ENCODE measurements at regions not wholly inside any gene's neighbourhood (a gene's known extent, or its start where the extent isn't known, plus 50 kb on each side); places are given as distances from the start of the nearest gene placed in this dataset.

DNA sequence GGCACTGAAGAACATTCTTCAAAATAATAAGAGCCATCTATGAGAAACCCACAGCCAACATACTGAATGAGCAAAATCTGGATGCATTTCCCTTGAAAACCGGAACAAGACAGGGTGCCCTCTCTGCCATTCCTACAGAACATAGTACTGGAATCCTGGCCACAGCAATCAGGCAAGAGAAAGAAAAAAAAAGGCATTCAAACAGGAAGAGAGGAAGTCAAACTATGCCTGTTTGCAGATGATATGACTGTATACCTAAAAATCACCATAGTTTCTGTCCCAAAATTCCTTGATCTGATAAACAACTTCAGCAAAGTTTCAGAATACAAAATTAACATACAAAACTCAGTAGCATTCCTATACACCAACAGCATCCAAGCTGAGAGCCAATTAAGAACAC is 119.5 kb upstream of the PARD3B start:
- no peaks in the 10 kb centered on the region for H3K9me3 ChIP-seq (ENCODE audit: control insufficient read depth in 1 of 2, insufficient read depth in 1 of 2, low read depth in 1 of 2, low read length in 2 of 2)
- intact Hi-C loops (cut with micrococcal nuclease), result no loop called here
- no peaks in the 10 kb centered on the region for H4K20me1 ChIP-seq (ENCODE audit: insufficient read depth)
- H3K27ac ChIP-seq (ENCODE audit: low read depth, low read length), result no peak overlapping the region
- H3K36me3 ChIP-seq (ENCODE audit: control insufficient read depth in 1 of 2, insufficient read depth in 2 of 2, low read length in 2 of 2), result no peaks in the 10 kb centered on the region
- H3K9ac ChIP-seq (ENCODE audit: low read length), result no peak overlapping the region
- H3K79me2 ChIP-seq (ENCODE audit: insufficient read depth, low read length), result no peaks in the 10 kb centered on the region
- H3K4me3 ChIP-seq (replicated peaks in 1 of 2; ENCODE audit: low read depth in 1 of 2, low read length in 2 of 2), result no peak overlapping the region
- BruUV-seq (replicated peaks), result no TSS peak
- no peak for DNase-seq (ENCODE audit: low read depth, low spot score)
- no peak overlapping the region for H3K4me2 ChIP-seq (ENCODE audit: low read length)
- H3K27me3 ChIP-seq (ENCODE audit: insufficient read depth, low read length), result no peaks in the 10 kb centered on the region
- ATAC-seq, result no peak
- H3K9me2 ChIP-seq (ENCODE audit: insufficient read depth), result no peaks in the 10 kb centered on the region
- no peak overlapping the region for H2AFZ ChIP-seq (ENCODE audit: low read depth, low read length, poor library complexity, severe bottlenecking)
- RAD21 ChIA-PET (ENCODE audit: low non-redundant PET in 1 of 2, low total read pairs in 2 of 2, uncharacterized antibody in 2 of 2, unreplicated experiment in 2 of 2), result no interaction called here
- POLR2A ChIA-PET, result no interaction called here
- H3K4me1 ChIP-seq (ENCODE audit: control insufficient read depth in 1 of 2, insufficient read depth in 2 of 2, low read length in 2 of 2), result no peaks in the 10 kb centered on the region
- TF ChIP-seq EGR1 (IDR thresholded peaks at IDR 0.05; ENCODE audit: low read depth) (no peak), FOSL1 (IDR thresholded peaks at IDR 0.05; ENCODE audit: low read depth) (no peak), ELF1 (IDR thresholded peaks at IDR 0.05; ENCODE audit: borderline replicate concordance, low read depth) (no peak), POLR2A (IDR thresholded peaks at IDR 0.05; ENCODE audit: borderline replicate concordance, extremely low read depth, insufficient read depth, insufficient read length) (no peak)
- TF ChIP-seq, protein P1, sequence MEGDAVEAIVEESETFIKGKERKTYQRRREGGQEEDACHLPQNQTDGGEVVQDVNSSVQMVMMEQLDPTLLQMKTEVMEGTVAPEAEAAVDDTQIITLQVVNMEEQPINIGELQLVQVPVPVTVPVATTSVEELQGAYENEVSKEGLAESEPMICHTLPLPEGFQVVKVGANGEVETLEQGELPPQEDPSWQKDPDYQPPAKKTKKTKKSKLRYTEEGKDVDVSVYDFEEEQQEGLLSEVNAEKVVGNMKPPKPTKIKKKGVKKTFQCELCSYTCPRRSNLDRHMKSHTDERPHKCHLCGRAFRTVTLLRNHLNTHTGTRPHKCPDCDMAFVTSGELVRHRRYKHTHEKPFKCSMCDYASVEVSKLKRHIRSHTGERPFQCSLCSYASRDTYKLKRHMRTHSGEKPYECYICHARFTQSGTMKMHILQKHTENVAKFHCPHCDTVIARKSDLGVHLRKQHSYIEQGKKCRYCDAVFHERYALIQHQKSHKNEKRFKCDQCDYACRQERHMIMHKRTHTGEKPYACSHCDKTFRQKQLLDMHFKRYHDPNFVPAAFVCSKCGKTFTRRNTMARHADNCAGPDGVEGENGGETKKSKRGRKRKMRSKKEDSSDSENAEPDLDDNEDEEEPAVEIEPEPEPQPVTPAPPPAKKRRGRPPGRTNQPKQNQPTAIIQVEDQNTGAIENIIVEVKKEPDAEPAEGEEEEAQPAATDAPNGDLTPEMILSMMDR (IDR thresholded peaks at IDR 0.05 in 2 of 3, conservative IDR thresholded peaks at IDR 0.05 in 1 of 3; ENCODE audit: borderline replicate concordance in 1 of 3, insufficient read depth in 1 of 3, low read depth in 2 of 3, low read length in 2 of 3), result no peak
- CTCF ChIA-PET, result no interaction called here

DNA sequence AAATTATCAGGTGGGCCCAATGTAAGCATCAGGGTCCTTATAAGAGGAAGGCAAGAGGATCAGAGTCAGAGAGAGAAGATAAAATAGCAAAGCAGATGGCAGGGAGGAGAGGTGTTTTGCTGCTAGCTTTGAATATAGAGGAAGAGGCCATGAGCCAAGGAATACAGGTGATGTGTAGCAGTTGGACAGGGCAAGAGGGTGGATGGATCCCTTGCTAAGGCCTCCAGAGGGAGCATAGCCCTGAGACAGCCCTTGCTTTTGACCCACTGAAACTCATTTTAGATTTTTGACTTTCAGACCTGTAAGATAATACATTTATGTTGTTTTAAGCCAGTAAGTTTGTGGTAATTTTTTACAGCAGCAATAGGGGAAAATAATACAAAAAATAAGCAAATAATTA is 116.6 kb upstream of the PARD3B start:
- no peaks in the 10 kb centered on the region for H3K4me1 ChIP-seq (ENCODE audit: control insufficient read depth in 1 of 2, insufficient read depth in 2 of 2, low read length in 2 of 2)
- H3K4me2 ChIP-seq (ENCODE audit: low read length), result no peak overlapping the region
- RAD21 ChIA-PET (ENCODE audit: low non-redundant PET in 1 of 2, low total read pairs in 2 of 2, uncharacterized antibody in 2 of 2, unreplicated experiment in 2 of 2), result no interaction called here
- H3K79me2 ChIP-seq (ENCODE audit: insufficient read depth, low read length), result no peaks in the 10 kb centered on the region
- H3K9me3 ChIP-seq (ENCODE audit: control insufficient read depth in 1 of 2, insufficient read depth in 1 of 2, low read depth in 1 of 2, low read length in 2 of 2), result peaks cover 0 to 4% of the 10 kb centered on the region in 2 experiments; a peak in 1 of 4 replicates
- no peak overlapping the region for H3K4me3 ChIP-seq (replicated peaks in 1 of 2; ENCODE audit: low read depth in 1 of 2, low read length in 2 of 2)
- intact Hi-C loops (cut with micrococcal nuclease), result no loop called here
- TF ChIP-seq FOSL1 (IDR thresholded peaks at IDR 0.05; ENCODE audit: low read depth) (no peak), ELF1 (IDR thresholded peaks at IDR 0.05; ENCODE audit: borderline replicate concordance, low read depth) (no peak)
- no peaks in the 10 kb centered on the region for H4K20me1 ChIP-seq (ENCODE audit: insufficient read depth)
- POLR2A ChIA-PET, result no interaction called here
- DNase-seq (ENCODE audit: low read depth, low spot score), result no peak
- no peaks in the 10 kb centered on the region for H3K27me3 ChIP-seq (ENCODE audit: insufficient read depth, low read length)
- no peak overlapping the region for H3K9ac ChIP-seq (ENCODE audit: low read length)
- BruUV-seq (replicated peaks), result no TSS peak
- H2AFZ ChIP-seq (ENCODE audit: low read depth, low read length, poor library complexity, severe bottlenecking), result no peak overlapping the region
- CTCF ChIA-PET, result no interaction called here
- H3K9me2 ChIP-seq (ENCODE audit: insufficient read depth), result no peaks in the 10 kb centered on the region
- ATAC-seq, result no peak
- H3K36me3 ChIP-seq (ENCODE audit: control insufficient read depth in 1 of 2, insufficient read depth in 2 of 2, low read length in 2 of 2), result no peaks in the 10 kb centered on the region
- no peak overlapping the region for H3K27ac ChIP-seq (ENCODE audit: low read depth, low read length)
